ENCODE measurements at regions not wholly inside any gene's neighbourhood (a gene's known extent, or its start where the extent isn't known, plus 50 kb on each side); places are given as distances from the start of the nearest gene placed in this dataset.
A peak's percentile ranks its signal among the peaks of the same experiment; 100 is the strongest.

DNA sequence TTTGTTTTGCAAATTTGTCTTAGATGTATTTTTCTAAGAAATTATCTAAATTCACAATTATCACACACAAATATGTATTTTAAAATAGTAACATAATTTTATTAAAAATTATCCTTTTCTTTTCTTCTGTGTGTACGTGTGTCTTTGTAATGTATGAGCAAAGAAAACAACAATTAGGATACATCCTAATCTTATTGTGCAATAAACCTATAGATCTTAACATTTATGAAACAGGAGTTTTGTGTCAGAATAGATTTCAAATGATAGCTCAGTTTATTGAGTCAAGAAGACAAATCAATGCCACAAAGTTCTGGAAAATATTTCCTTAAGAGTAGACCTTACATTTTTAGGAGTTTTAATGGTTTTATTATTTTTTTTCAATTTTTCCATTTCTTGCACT, 212.2 kb downstream of the KCNJ3 start:
- H3K27me3 ChIP-seq, result no peaks in the 10 kb centered on the region
- DNase-seq, result no peak
- no peak overlapping the region for H3K27ac ChIP-seq
- no peaks in the 10 kb centered on the region for H3K9me3 ChIP-seq
- 72 to 76% methylated on average over 1 of the region's 1 CpG for WGBS, 2 donors
- H3K4me3 ChIP-seq, result no peak overlapping the region
- no peaks in the 10 kb centered on the region for H3K36me3 ChIP-seq
- no peak for ATAC-seq (ENCODE audit: low FRiP score in 2 of 2)
- TF ChIP-seq EP300 (IDR thresholded peaks at IDR 0.05) (no peak), POLR2A (IDR thresholded peaks at IDR 0.05) (no peak), POLR2AphosphoS5 (IDR thresholded peaks at IDR 0.05) (no peak)
- TF ChIP-seq, protein P1, sequence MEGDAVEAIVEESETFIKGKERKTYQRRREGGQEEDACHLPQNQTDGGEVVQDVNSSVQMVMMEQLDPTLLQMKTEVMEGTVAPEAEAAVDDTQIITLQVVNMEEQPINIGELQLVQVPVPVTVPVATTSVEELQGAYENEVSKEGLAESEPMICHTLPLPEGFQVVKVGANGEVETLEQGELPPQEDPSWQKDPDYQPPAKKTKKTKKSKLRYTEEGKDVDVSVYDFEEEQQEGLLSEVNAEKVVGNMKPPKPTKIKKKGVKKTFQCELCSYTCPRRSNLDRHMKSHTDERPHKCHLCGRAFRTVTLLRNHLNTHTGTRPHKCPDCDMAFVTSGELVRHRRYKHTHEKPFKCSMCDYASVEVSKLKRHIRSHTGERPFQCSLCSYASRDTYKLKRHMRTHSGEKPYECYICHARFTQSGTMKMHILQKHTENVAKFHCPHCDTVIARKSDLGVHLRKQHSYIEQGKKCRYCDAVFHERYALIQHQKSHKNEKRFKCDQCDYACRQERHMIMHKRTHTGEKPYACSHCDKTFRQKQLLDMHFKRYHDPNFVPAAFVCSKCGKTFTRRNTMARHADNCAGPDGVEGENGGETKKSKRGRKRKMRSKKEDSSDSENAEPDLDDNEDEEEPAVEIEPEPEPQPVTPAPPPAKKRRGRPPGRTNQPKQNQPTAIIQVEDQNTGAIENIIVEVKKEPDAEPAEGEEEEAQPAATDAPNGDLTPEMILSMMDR (IDR thresholded peaks at IDR 0.05), result no peak
- no peaks in the 10 kb centered on the region for H3K4me1 ChIP-seq

DNA sequence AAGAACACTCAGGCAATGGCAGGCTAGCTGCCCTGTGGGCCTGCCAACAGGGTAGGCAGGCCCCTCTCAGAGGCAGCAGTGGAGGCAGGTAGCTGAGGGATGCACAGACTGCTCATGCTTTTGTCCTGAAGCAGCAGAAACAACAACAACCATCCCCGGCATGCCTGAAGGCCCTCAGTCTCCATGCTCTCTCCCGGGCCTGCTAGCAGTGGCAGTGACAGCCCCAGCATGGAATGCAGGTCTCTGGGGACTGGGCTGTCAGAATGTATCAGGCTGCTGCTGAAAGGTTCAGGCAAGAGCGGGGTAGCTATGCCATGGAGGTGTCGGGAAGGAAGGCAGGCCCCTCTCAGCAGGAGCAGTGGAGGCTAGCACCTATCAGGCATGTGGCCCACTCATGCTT, 209.8 kb downstream of the KCNJ3 start:
- 88 to 100% methylated on average over 1 to 4 of the region's 4 CpGs for WGBS, 2 donors
- Histone ChIP-seq H3K4me3 (no peak overlapping the region), H3K9me3 (no peaks in the 10 kb centered on the region), H3K4me1 (no peaks in the 10 kb centered on the region), H3K36me3 (no peaks in the 10 kb centered on the region), H3K27ac (no peak overlapping the region), H3K27me3 (no peaks in the 10 kb centered on the region)
- TF ChIP-seq EP300 (IDR thresholded peaks at IDR 0.05), result no peak
- TF ChIP-seq, protein P1 (IDR thresholded peaks at IDR 0.05), result no peak
- no peak for DNase-seq
- peak in 1 of 2 donors; percentile 15 for ATAC-seq (ENCODE audit: low FRiP score in 2 of 2)

Small RNA genes lying in the stretch of these regions (small RNA-seq; reads per million reads assigned to genes)
- 0 reads per million in 4 donors for gene MTCO1P45
- 0 reads per million in 4 donors for gene RNU6-1001P
- gene RNU6-546P, result 0 reads per million in 4 donors
